GM23248 (cell line): ENCODE measurements at regions not wholly inside any gene's neighbourhood (a gene's known extent, or its start where the extent isn't known, plus 50 kb on each side); places are given as distances from the start of the nearest gene placed in this dataset.
"Not testable (repeated sequence)": the region's sequence is repeated elsewhere in the genome, so short reads cannot be mapped to it uniquely, and the experiment has no call there.

Experiments used
- EZH2 ChIP-seq: fragments of 200-600 bp; sonication (generic); IDR thresholded peaks from 2 replicates; pipeline ENCODE4 v1.6.1; 2018; ENCODE audit warnings: antibody characterized with exemption, mild to moderate bottlenecking; ENCODE audit not compliant: insufficient read depth, poor library complexity, severe bottlenecking
- EZH2phosphoT487 ChIP-seq: fragments of 200-600 bp; sonication (generic); IDR thresholded peaks from 2 replicates; pipeline ENCODE4 v1.6.1; 2018; ENCODE audit warnings: antibody characterized with exemption, moderate library complexity, mild to moderate bottlenecking, low read depth; ENCODE audit not compliant: insufficient read depth

- not testable (repeated sequence) for TF ChIP-seq EZH2, EZH2phosphoT487
Measured at GRCh38 chr9:82778923-82779322, 284.0 kb downstream of the RASEF start.
